ENCODE measurements at regions not wholly inside any gene's neighbourhood (a gene's known extent, or its start where the extent isn't known, plus 50 kb on each side); places are given as distances from the start of the nearest gene placed in this dataset.

DNA sequence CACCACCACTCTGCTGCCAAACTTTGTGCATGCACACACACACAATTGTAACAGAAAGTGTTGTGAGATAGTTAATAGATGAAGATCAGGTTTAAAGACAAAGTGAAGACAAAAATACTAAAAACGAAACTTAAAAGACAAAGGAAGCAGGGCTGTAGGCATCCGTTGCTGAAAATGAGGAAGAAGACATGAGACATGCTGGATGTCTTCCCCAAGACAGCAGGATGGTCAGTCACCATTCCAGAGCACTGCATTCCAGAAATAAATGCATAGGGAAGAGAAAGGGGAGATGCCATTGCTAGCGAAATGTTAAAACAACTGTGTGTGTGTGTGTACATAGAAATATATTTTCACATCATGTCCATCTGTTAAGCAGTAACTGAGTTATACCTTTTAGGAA lies 520.1 kb downstream of the SUCLA2 start:
- DNase-seq: no peak
- TF ChIP-seq, protein P1, sequence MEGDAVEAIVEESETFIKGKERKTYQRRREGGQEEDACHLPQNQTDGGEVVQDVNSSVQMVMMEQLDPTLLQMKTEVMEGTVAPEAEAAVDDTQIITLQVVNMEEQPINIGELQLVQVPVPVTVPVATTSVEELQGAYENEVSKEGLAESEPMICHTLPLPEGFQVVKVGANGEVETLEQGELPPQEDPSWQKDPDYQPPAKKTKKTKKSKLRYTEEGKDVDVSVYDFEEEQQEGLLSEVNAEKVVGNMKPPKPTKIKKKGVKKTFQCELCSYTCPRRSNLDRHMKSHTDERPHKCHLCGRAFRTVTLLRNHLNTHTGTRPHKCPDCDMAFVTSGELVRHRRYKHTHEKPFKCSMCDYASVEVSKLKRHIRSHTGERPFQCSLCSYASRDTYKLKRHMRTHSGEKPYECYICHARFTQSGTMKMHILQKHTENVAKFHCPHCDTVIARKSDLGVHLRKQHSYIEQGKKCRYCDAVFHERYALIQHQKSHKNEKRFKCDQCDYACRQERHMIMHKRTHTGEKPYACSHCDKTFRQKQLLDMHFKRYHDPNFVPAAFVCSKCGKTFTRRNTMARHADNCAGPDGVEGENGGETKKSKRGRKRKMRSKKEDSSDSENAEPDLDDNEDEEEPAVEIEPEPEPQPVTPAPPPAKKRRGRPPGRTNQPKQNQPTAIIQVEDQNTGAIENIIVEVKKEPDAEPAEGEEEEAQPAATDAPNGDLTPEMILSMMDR (IDR thresholded peaks at IDR 0.05): no peak
- no peaks in the 10 kb centered on the region for H3K27me3 ChIP-seq
- H3K4me1 ChIP-seq: no peaks in the 10 kb centered on the region
- H3K4me3 ChIP-seq: no peak overlapping the region
- no peak overlapping the region for H3K27ac ChIP-seq
- H3K36me3 ChIP-seq: no peaks in the 10 kb centered on the region
- H3K9ac ChIP-seq (ENCODE audit: low read depth in 2 of 2, low read length in 2 of 2): no peak overlapping the region
- intact Hi-C loops (cut with DNase I): no loop called here
- no peaks in the 10 kb centered on the region for H3K9me3 ChIP-seq

DNA sequence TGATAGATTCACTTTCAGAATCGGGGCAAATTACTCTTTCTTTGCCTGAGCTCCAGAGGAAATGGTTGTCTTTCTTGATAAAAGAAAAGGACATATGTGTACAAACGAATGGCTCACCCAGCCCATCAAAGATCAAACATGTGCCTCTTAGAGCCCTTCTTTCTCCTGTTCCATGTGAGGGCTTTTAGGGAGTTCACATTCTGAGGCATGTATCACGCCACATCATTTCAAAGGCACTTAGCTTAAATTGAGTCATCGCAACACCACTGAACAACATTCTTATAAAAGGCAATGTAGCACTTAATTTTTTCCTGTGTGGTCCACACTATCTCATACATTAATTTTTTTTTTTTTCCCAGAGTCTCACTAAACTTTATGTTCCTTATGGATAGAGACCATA lies 521.0 kb downstream of the SUCLA2 start:
- no peak for DNase-seq
- Histone ChIP-seq H3K4me3 (no peak overlapping the region), H3K9me3 (no peaks in the 10 kb centered on the region), H3K27ac (no peak overlapping the region), H3K9ac (ENCODE audit: low read depth in 2 of 2, low read length in 2 of 2) (no peak overlapping the region), H3K36me3 (no peaks in the 10 kb centered on the region), H3K4me1 (no peaks in the 10 kb centered on the region), H3K27me3 (no peaks in the 10 kb centered on the region)
- TF ChIP-seq, protein P1 (IDR thresholded peaks at IDR 0.05): no peak
- intact Hi-C loops (cut with DNase I): no loop called here

DNA sequence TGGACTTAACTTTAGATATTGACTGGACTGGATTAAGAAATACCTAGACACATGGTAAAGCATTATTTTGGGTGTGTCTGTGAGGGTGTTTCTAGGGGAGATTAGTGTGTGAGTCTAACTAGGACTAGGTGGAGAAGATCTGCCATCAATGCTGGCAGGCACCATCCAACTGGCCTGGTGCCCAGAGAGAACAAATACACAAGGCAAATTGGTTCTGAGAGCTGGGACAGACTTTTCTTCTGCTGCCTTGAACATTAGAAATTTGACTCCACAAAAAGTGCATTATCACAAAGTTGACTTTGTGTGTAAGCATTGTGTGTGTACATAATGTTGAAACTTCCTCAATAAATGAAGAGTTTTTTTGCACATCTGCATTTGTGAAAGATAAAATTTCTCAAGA lies 522.1 kb downstream of the SUCLA2 start:
- H3K9ac ChIP-seq (ENCODE audit: low read depth in 2 of 2, low read length in 2 of 2): no peak overlapping the region
- TF ChIP-seq, protein P1 (IDR thresholded peaks at IDR 0.05): no peak
- no peak for DNase-seq
- no peaks in the 10 kb centered on the region for H3K36me3 ChIP-seq
- H3K4me3 ChIP-seq: no peak overlapping the region
- no peaks in the 10 kb centered on the region for H3K9me3 ChIP-seq
- no peaks in the 10 kb centered on the region for H3K4me1 ChIP-seq
- H3K27ac ChIP-seq: no peak overlapping the region
- intact Hi-C loops (cut with DNase I): no loop called here
- no peaks in the 10 kb centered on the region for H3K27me3 ChIP-seq

DNA sequence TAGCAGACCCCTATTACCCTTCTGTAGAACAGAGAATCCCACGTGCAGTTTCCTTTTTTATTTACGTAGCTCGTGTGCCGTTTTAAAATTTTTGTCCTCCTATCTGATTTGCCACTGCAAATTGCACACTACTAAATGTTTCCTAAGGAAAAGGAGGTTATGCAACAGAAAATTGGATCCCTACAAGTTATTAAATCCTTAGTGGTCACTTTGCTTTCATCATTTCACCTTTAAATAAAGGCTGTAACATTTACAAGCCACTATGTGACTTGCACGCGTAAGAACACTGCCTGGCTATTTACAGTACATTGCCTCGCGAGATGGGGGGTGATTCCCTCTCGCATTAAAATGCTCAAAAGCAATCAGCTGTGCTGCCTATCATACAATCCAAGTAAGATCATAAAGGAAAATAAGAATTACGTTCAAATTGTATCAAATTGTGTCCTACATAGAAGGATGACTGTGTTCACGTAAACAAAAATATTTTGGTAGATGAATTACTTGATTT lies 525.6 kb downstream of the SUCLA2 start:
- H3K27ac ChIP-seq: no peak overlapping the region
- intact Hi-C loops (cut with DNase I): no loop called here
- H3K4me3 ChIP-seq: no peak overlapping the region
- no peaks in the 10 kb centered on the region for H3K9me3 ChIP-seq
- no peaks in the 10 kb centered on the region for H3K4me1 ChIP-seq
- TF ChIP-seq, protein P1 (IDR thresholded peaks at IDR 0.05): no peak
- no peaks in the 10 kb centered on the region for H3K27me3 ChIP-seq
- H3K36me3 ChIP-seq: no peaks in the 10 kb centered on the region
- no peak overlapping the region for H3K9ac ChIP-seq (ENCODE audit: low read depth in 2 of 2, low read length in 2 of 2)
- DNase-seq: no peak

DNA sequence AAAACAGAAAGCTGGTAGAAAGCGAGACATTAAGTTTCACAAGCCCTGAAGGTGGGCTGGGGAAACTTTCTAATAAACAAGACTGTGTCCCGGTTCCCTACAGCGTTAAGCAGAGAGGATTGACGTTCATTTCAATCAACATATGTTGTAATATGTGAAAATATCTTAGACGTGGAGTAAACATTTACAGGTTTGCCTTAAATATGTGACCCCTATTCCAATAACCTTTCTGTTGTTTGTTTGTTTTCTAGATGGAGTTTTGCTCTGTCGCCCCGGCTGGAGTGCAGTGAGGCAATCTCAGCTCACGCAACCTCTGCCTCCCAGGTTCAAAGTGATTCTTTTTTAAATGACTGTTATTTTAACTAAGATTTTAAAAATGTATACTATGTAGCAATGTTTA lies 526.2 kb downstream of the SUCLA2 start:
- intact Hi-C loops (cut with DNase I): no loop called here
- no peak overlapping the region for H3K27ac ChIP-seq
- DNase-seq: no peak
- TF ChIP-seq, protein P1 (IDR thresholded peaks at IDR 0.05): no peak
- no peak overlapping the region for H3K9ac ChIP-seq (ENCODE audit: low read depth in 2 of 2, low read length in 2 of 2)
- no peaks in the 10 kb centered on the region for H3K9me3 ChIP-seq
- no peaks in the 10 kb centered on the region for H3K4me1 ChIP-seq
- H3K4me3 ChIP-seq: no peak overlapping the region
- no peaks in the 10 kb centered on the region for H3K36me3 ChIP-seq
- H3K27me3 ChIP-seq: no peaks in the 10 kb centered on the region

DNA sequence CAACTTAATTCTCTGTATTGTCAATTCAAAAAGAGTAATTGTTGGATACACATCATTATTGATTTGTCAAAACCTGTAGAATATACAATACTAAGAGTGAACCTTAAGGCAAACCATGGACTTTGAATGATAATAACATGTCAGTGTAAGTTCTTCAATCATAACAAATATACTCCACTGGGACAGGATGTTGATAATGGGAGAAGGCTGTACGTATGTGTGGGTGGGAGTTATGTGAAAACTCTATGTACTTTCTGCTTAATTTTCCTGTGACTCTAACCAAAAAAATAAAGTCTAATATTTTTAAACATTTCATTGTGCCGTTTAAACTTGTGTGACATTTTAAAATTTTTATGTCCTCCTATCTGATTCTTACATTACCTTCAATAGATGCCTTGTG lies 526.7 kb downstream of the SUCLA2 start:
- H3K9ac ChIP-seq (ENCODE audit: low read depth in 2 of 2, low read length in 2 of 2): no peak overlapping the region
- H3K9me3 ChIP-seq: no peaks in the 10 kb centered on the region
- no peak for DNase-seq
- H3K27me3 ChIP-seq: no peaks in the 10 kb centered on the region
- H3K4me3 ChIP-seq: no peak overlapping the region
- TF ChIP-seq, protein P1 (IDR thresholded peaks at IDR 0.05): no peak
- no peaks in the 10 kb centered on the region for H3K4me1 ChIP-seq
- H3K27ac ChIP-seq: no peak overlapping the region
- no peaks in the 10 kb centered on the region for H3K36me3 ChIP-seq
- intact Hi-C loops (cut with DNase I): no loop called here

Data from colonic mucosa (tissue), 4 donors.